ENCODE measurements at regions not wholly inside any gene's neighbourhood (a gene's known extent, or its start where the extent isn't known, plus 50 kb on each side); places are given as distances from the start of the nearest gene placed in this dataset.
A peak's percentile ranks its signal among the peaks of the same experiment; 100 is the strongest.
"Not testable (repeated sequence)": the region's sequence is repeated elsewhere in the genome, so short reads cannot be mapped to it uniquely, and the experiment has no call there.

GRCh38 chrX:538311-538710 lies 92.3 kb upstream of the SHOX start:
- Mint-ChIP-seq H3K9me3 (peaks cover 4% of the 10 kb centered on the region), H3K36me3 (ENCODE audit: low read depth) (no peaks in the 10 kb centered on the region), H3K27ac (no peak overlapping the region), H3K4me3 (no peak overlapping the region), H3K27me3 (no peaks in the 10 kb centered on the region), H3K4me1 (no peaks in the 10 kb centered on the region)
- ATAC-seq (replicated peaks), result no peak

GRCh38 chrX:541006-541405 lies 89.6 kb upstream of the SHOX start:
- H3K4me3 Mint-ChIP-seq; H3K9me3 Mint-ChIP-seq; H3K27me3 Mint-ChIP-seq; H3K4me1 Mint-ChIP-seq; ATAC-seq (replicated peaks); H3K36me3 Mint-ChIP-seq (ENCODE audit: low read depth); H3K27ac Mint-ChIP-seq: not testable (repeated sequence)

- Mint-ChIP-seq H3K27me3 (no peaks in the 10 kb centered on the region), H3K27ac (no peak overlapping the region), H3K4me1 (no peaks in the 10 kb centered on the region), H3K36me3 (ENCODE audit: low read depth) (no peaks in the 10 kb centered on the region), H3K4me3 (no peak overlapping the region), H3K9me3 (peaks cover 9% of the 10 kb centered on the region)
- no peak for ATAC-seq (replicated peaks)
These were observed 88.4 kb upstream of the SHOX start for GRCh38 chrX:542179-542578.

- H3K9me3 Mint-ChIP-seq, result peaks cover 12% of the 10 kb centered on the region
- no peak for ATAC-seq (replicated peaks)
These were observed 85.1 kb upstream of the SHOX start for GRCh38 chrX:545452-545885.

GRCh38 chrX:550514-550913 lies 80.1 kb upstream of the SHOX start:
- no peaks in the 10 kb centered on the region for H3K4me1 Mint-ChIP-seq
- peaks cover 20% of the 10 kb centered on the region for H3K9me3 Mint-ChIP-seq
- H3K27me3 Mint-ChIP-seq, result no peaks in the 10 kb centered on the region
- no peak overlapping the region for H3K4me3 Mint-ChIP-seq
- H3K27ac Mint-ChIP-seq, result no peak overlapping the region
- no peak for ATAC-seq (replicated peaks)
- H3K36me3 Mint-ChIP-seq (ENCODE audit: low read depth), result no peaks in the 10 kb centered on the region

More at GRCh38 chrX:545452-545885, 85.1 kb upstream of the SHOX start:
- Mint-ChIP-seq H3K27me3 (no peaks in the 10 kb centered on the region), H3K27ac (no peak overlapping the region), H3K36me3 (ENCODE audit: low read depth) (no peaks in the 10 kb centered on the region), H3K4me3 (no peak overlapping the region), H3K4me1 (no peaks in the 10 kb centered on the region)

GRCh38 chrX:551306-551705 lies 79.3 kb upstream of the SHOX start:
- Mint-ChIP-seq H3K27me3 (no peaks in the 10 kb centered on the region), H3K4me1 (no peaks in the 10 kb centered on the region), H3K9me3 (peaks cover 20% of the 10 kb centered on the region), H3K4me3 (no peak overlapping the region), H3K27ac (no peak overlapping the region), H3K36me3 (ENCODE audit: low read depth) (no peaks in the 10 kb centered on the region)
- no peak for ATAC-seq (replicated peaks)

- no peak overlapping the region for H3K27ac Mint-ChIP-seq
- no peaks in the 10 kb centered on the region for H3K36me3 Mint-ChIP-seq (ENCODE audit: low read depth)
- no peak overlapping the region for H3K4me3 Mint-ChIP-seq
- no peaks in the 10 kb centered on the region for H3K4me1 Mint-ChIP-seq
- ATAC-seq (replicated peaks), result no peak
- H3K27me3 Mint-ChIP-seq, result no peaks in the 10 kb centered on the region
- peaks cover 15% of the 10 kb centered on the region for H3K9me3 Mint-ChIP-seq
These were observed 78.1 kb upstream of the SHOX start for GRCh38 chrX:552496-552895.

GRCh38 chrX:554271-554670 lies 76.3 kb upstream of the SHOX start:
- Mint-ChIP-seq H3K4me1 (no peaks in the 10 kb centered on the region), H3K36me3 (ENCODE audit: low read depth) (no peaks in the 10 kb centered on the region), H3K9me3 (peaks cover 15% of the 10 kb centered on the region), H3K4me3 (no peak overlapping the region), H3K27ac (no peak overlapping the region), H3K27me3 (no peaks in the 10 kb centered on the region)
- no peak for ATAC-seq (replicated peaks)

GRCh38 chrX:555725-556666 lies 74.6 kb upstream of the SHOX start:
- Mint-ChIP-seq H3K4me1 (no peaks in the 10 kb centered on the region), H3K4me3 (no peak overlapping the region), H3K36me3 (ENCODE audit: low read depth) (no peaks in the 10 kb centered on the region), H3K27me3 (no peaks in the 10 kb centered on the region), H3K9me3 (peaks cover 6% of the 10 kb centered on the region), H3K27ac (no peak overlapping the region)
- no peak for ATAC-seq (replicated peaks)

GRCh38 chrX:557601-558000 lies 73.0 kb upstream of the SHOX start:
- H3K27ac Mint-ChIP-seq; ATAC-seq (replicated peaks); H3K4me3 Mint-ChIP-seq; H3K9me3 Mint-ChIP-seq; H3K4me1 Mint-ChIP-seq; H3K36me3 Mint-ChIP-seq (ENCODE audit: low read depth); H3K27me3 Mint-ChIP-seq: not testable (repeated sequence)

- not testable (repeated sequence) for H3K4me1 Mint-ChIP-seq; H3K9me3 Mint-ChIP-seq; ATAC-seq (replicated peaks); H3K27me3 Mint-ChIP-seq; H3K4me3 Mint-ChIP-seq; H3K27ac Mint-ChIP-seq; H3K36me3 Mint-ChIP-seq (ENCODE audit: low read depth)
These were observed 71.3 kb upstream of the SHOX start for GRCh38 chrX:559282-559681.

- ATAC-seq (replicated peaks), result no peak
- H3K27me3 Mint-ChIP-seq, result peaks cover 8% of the 10 kb centered on the region
- H3K27ac Mint-ChIP-seq, result no peak overlapping the region
These were observed 62.7 kb upstream of the SHOX start for GRCh38 chrX:567891-568290.

GRCh38 chrX:568311-568710 lies 62.3 kb upstream of the SHOX start:
- Mint-ChIP-seq H3K27me3 (peaks cover 8% of the 10 kb centered on the region), H3K36me3 (ENCODE audit: low read depth) (no peaks in the 10 kb centered on the region), H3K4me3 (no peak overlapping the region), H3K27ac (no peak overlapping the region), H3K4me1 (no peaks in the 10 kb centered on the region), H3K9me3 (peaks cover 20% of the 10 kb centered on the region)
- peak; percentile 49 for ATAC-seq (replicated peaks)

More at GRCh38 chrX:567891-568290, 62.7 kb upstream of the SHOX start:
- Mint-ChIP-seq H3K36me3 (ENCODE audit: low read depth) (no peaks in the 10 kb centered on the region), H3K4me1 (no peaks in the 10 kb centered on the region), H3K4me3 (no peak overlapping the region), H3K9me3 (peaks cover 20% of the 10 kb centered on the region)

GRCh38 chrX:572538-573124 lies 58.0 kb upstream of the SHOX start:
- no peak for ATAC-seq (replicated peaks)
- H3K36me3 Mint-ChIP-seq (ENCODE audit: low read depth), result no peaks in the 10 kb centered on the region

GRCh38 chrX:574251-574650 lies 56.3 kb upstream of the SHOX start:
- peak; percentile 44 for ATAC-seq (replicated peaks)
- H3K27me3 Mint-ChIP-seq, result no peaks in the 10 kb centered on the region
- no peak overlapping the region for H3K27ac Mint-ChIP-seq
- H3K4me3 Mint-ChIP-seq, result no peak overlapping the region
- H3K36me3 Mint-ChIP-seq (ENCODE audit: low read depth), result no peaks in the 10 kb centered on the region
- H3K4me1 Mint-ChIP-seq, result no peaks in the 10 kb centered on the region
- H3K9me3 Mint-ChIP-seq, result peaks cover 17% of the 10 kb centered on the region

More at GRCh38 chrX:572538-573124, 58.0 kb upstream of the SHOX start:
- Mint-ChIP-seq H3K4me1 (no peaks in the 10 kb centered on the region), H3K27me3 (no peaks in the 10 kb centered on the region), H3K27ac (no peak overlapping the region), H3K9me3 (peaks cover 9% of the 10 kb centered on the region), H3K4me3 (no peak overlapping the region)
